ENCODE measurements at regions not wholly inside any gene's neighbourhood (a gene's known extent, or its start where the extent isn't known, plus 50 kb on each side); places are given as distances from the start of the nearest gene placed in this dataset.

GRCh38 chrX:9367421-9367820 lies 97.4 kb upstream of the TBL1X start:
- Mint-ChIP-seq H3K4me3 (ENCODE audit: unreplicated experiment) (no peak overlapping the region), H3K27ac (ENCODE audit: unreplicated experiment) (no peak overlapping the region), H3K9me3 (ENCODE audit: unreplicated experiment) (no peaks in the 10 kb centered on the region), H3K27me3 (ENCODE audit: unreplicated experiment) (peaks cover 1% of the 10 kb centered on the region), H3K36me3 (ENCODE audit: low read depth, unreplicated experiment) (no peaks in the 10 kb centered on the region), H3K4me1 (ENCODE audit: unreplicated experiment) (no peaks in the 10 kb centered on the region)
- TF ChIP-seq CTCF (IDR thresholded peaks at IDR 0.05; ENCODE audit: unreplicated experiment) = no peak
- no peak for DNase-seq (ENCODE audit: low spot score)

GRCh38 chrX:9368262-9368661 lies 96.6 kb upstream of the TBL1X start:
- Mint-ChIP-seq H3K9me3 (ENCODE audit: unreplicated experiment) (no peaks in the 10 kb centered on the region), H3K36me3 (ENCODE audit: low read depth, unreplicated experiment) (no peaks in the 10 kb centered on the region), H3K4me1 (ENCODE audit: unreplicated experiment) (no peaks in the 10 kb centered on the region), H3K4me3 (ENCODE audit: unreplicated experiment) (no peak overlapping the region), H3K27ac (ENCODE audit: unreplicated experiment) (no peak overlapping the region), H3K27me3 (ENCODE audit: unreplicated experiment) (peaks cover 1% of the 10 kb centered on the region)
- no peak for TF ChIP-seq CTCF (IDR thresholded peaks at IDR 0.05; ENCODE audit: unreplicated experiment)
- DNase-seq (ENCODE audit: low spot score) = no peak

- H3K36me3 Mint-ChIP-seq (ENCODE audit: low read depth, unreplicated experiment) = no peaks in the 10 kb centered on the region
- H3K27ac Mint-ChIP-seq (ENCODE audit: unreplicated experiment) = no peak overlapping the region
- H3K9me3 Mint-ChIP-seq (ENCODE audit: unreplicated experiment) = no peaks in the 10 kb centered on the region
- DNase-seq (ENCODE audit: low spot score) = no peak
- peaks cover 1% of the 10 kb centered on the region for H3K27me3 Mint-ChIP-seq (ENCODE audit: unreplicated experiment)
- no peak overlapping the region for H3K4me3 Mint-ChIP-seq (ENCODE audit: unreplicated experiment)
- no peak for TF ChIP-seq CTCF (IDR thresholded peaks at IDR 0.05; ENCODE audit: unreplicated experiment)
- H3K4me1 Mint-ChIP-seq (ENCODE audit: unreplicated experiment) = no peaks in the 10 kb centered on the region
These were observed 95.0 kb upstream of the TBL1X start for GRCh38 chrX:9369802-9370291.

- Mint-ChIP-seq H3K27me3 (ENCODE audit: unreplicated experiment) (peaks cover 1% of the 10 kb centered on the region), H3K9me3 (ENCODE audit: unreplicated experiment) (no peaks in the 10 kb centered on the region), H3K4me1 (ENCODE audit: unreplicated experiment) (no peaks in the 10 kb centered on the region), H3K27ac (ENCODE audit: unreplicated experiment) (no peak overlapping the region), H3K4me3 (ENCODE audit: unreplicated experiment) (no peak overlapping the region), H3K36me3 (ENCODE audit: low read depth, unreplicated experiment) (no peaks in the 10 kb centered on the region)
- no peak for DNase-seq (ENCODE audit: low spot score)
- no peak for TF ChIP-seq CTCF (IDR thresholded peaks at IDR 0.05; ENCODE audit: unreplicated experiment)
These were observed 94.0 kb upstream of the TBL1X start for GRCh38 chrX:9370893-9371292.

GRCh38 chrX:9372866-9373265 lies 92.0 kb upstream of the TBL1X start:
- no peak overlapping the region for H3K27ac Mint-ChIP-seq (ENCODE audit: unreplicated experiment)
- H3K27me3 Mint-ChIP-seq (ENCODE audit: unreplicated experiment) = peaks cover 1% of the 10 kb centered on the region
- H3K9me3 Mint-ChIP-seq (ENCODE audit: unreplicated experiment) = no peaks in the 10 kb centered on the region
- H3K36me3 Mint-ChIP-seq (ENCODE audit: low read depth, unreplicated experiment) = no peaks in the 10 kb centered on the region
- TF ChIP-seq CTCF (IDR thresholded peaks at IDR 0.05; ENCODE audit: unreplicated experiment) = no peak
- no peaks in the 10 kb centered on the region for H3K4me1 Mint-ChIP-seq (ENCODE audit: unreplicated experiment)
- H3K4me3 Mint-ChIP-seq (ENCODE audit: unreplicated experiment) = no peak overlapping the region
- no peak for DNase-seq (ENCODE audit: low spot score)
